H1 (cell line): ENCODE measurements at regions not wholly inside any gene's neighbourhood (a gene's known extent, or its start where the extent isn't known, plus 50 kb on each side); places are given as distances from the start of the nearest gene placed in this dataset.

Source experiments
- CTCF ChIA-PET: fragments of 300-600 bp; sonication (Branson Sonifier 250); formaldehyde crosslinking; loops from one replicate; lab custom pipeline; 2021; ENCODE audit not compliant: partially characterized antibody; lab: Charles Lee
- POLR2A ChIA-PET: fragments of 300-600 bp; sonication (Branson Sonifier 250); formaldehyde crosslinking; loops from one replicate; lab custom pipeline; 2021; ENCODE audit warnings: inconsistent platforms; ENCODE audit not compliant: partially characterized antibody; lab: Charles Lee
- DNase-seq, 2 experiments: peaks; one replicate each; pipeline versions ENCODE4 v3.0.0 to v3.0.0-alpha.2; 2010 to 2022; ENCODE audit warnings: low spot score in 2 of 2, low read depth in 1 of 2, mixed read lengths in 1 of 2
- FAIRE-seq: peaks from 2 replicates; lab custom pipeline; 2011; peaks lifted over from hg19 to GRCh38; lab: Jason Lieb, UNC
- H2AFZ ChIP-seq: 2 replicates; pipeline ENCODE4 v1.8.1; 2012; ENCODE audit warnings: low read length, inconsistent platforms
- H2AK5ac ChIP-seq: 2 replicates; pipeline ENCODE4 v1.6.1; 2013; ENCODE audit warnings: low read depth, low read length
- H2BK120ac ChIP-seq: replicated peaks from 2 replicates; pipeline ENCODE3; 2013; ENCODE audit warnings: low read depth, low read length, inconsistent platforms
- H2BK12ac ChIP-seq: 2 replicates; pipeline ENCODE4 v1.6.1; 2013; ENCODE audit warnings: low read depth, low read length
- H2BK15ac ChIP-seq: 2 replicates; pipeline ENCODE4 v1.6.1; 2013; ENCODE audit warnings: low read length
- H2BK20ac ChIP-seq: 2 replicates; pipeline ENCODE4 v1.6.1; 2013; ENCODE audit warnings: low read length
- H2BK5ac ChIP-seq: 2 replicates; pipeline ENCODE4 v1.6.1; 2013; ENCODE audit warnings: low read depth, low read length
- H3K14ac ChIP-seq: 2 replicates; pipeline ENCODE4 v1.6.1; 2013; ENCODE audit warnings: inconsistent platforms; ENCODE audit not compliant: insufficient read length
- H3K18ac ChIP-seq: 2 replicates; pipeline ENCODE4 v1.6.1; 2013; ENCODE audit warnings: low read length; ENCODE audit errors: extremely low read depth
- H3K23ac ChIP-seq: 2 replicates; pipeline ENCODE4 v1.6.1; 2013; ENCODE audit warnings: inconsistent platforms; ENCODE audit not compliant: insufficient read length
- H3K23me2 ChIP-seq: 2 replicates; pipeline ENCODE4 v1.6.1; 2013; ENCODE audit warnings: low read depth, low read length
- H3K27ac ChIP-seq: 2 replicates; pipeline ENCODE4 v1.6.1; 2011; ENCODE audit warnings: low read depth, low read length, inconsistent platforms
- H3K27me3 ChIP-seq, 4 experiments: replicated peaks in 1 of 4; 1 replicate in 1 of 4; 2 replicates in 3 of 4; pipeline versions ENCODE4 v1.6.1 to v1.8.1; 2011 to 2013; ENCODE audit warnings: low read length in 3 of 4, mild to moderate bottlenecking in 3 of 4, inconsistent platforms in 2 of 4, mixed read lengths in 2 of 4, moderate library complexity in 1 of 4; ENCODE audit not compliant: control insufficient read depth in 3 of 4, insufficient read depth in 3 of 4; ENCODE audit errors: extremely low read depth in 1 of 4
- H3K36me3 ChIP-seq, 4 experiments: 2 replicates each; pipeline versions ENCODE4 v1.6.1 to v1.8.1; 2011 to 2013; ENCODE audit warnings: mild to moderate bottlenecking in 4 of 4, low read length in 3 of 4, moderate library complexity in 2 of 4, control low read depth in 1 of 4, inconsistent platforms in 1 of 4; ENCODE audit not compliant: insufficient read depth in 4 of 4, control insufficient read depth in 2 of 4
- H3K4ac ChIP-seq: replicated peaks from 2 replicates; pipeline ENCODE3; 2013; ENCODE audit warnings: low read length, low read depth, mixed read lengths, inconsistent platforms; ENCODE audit not compliant: insufficient read length
- H3K4me1 ChIP-seq, 4 experiments: replicated peaks in 1 of 4; 1 replicate in 1 of 4; 2 replicates in 3 of 4; pipeline versions ENCODE4 v1.6.1 to v1.8.1; 2011 to 2013; ENCODE audit warnings: low read length in 3 of 4, inconsistent platforms in 2 of 4, mixed read lengths in 1 of 4; ENCODE audit not compliant: insufficient read depth in 4 of 4, control insufficient read depth in 3 of 4
- H3K4me2 ChIP-seq, 2 experiments: 2 replicates each; pipeline versions ENCODE4 v1.6.1 to v1.8.1; 2011 to 2013; ENCODE audit warnings: low read depth in 2 of 2, low read length in 2 of 2, control low read depth in 1 of 2, inconsistent platforms in 1 of 2, mild to moderate bottlenecking in 1 of 2; ENCODE audit not compliant: insufficient read depth in 1 of 2
- H3K4me3 ChIP-seq, 4 experiments: fragments of 200-600, 300-600 bp in 1 of 4; sonication (generic), shearing (Covaris generic), sonication (Bioruptor Twin) in 1 of 4; 2 replicates each; pipeline versions ENCODE4 v1.5.1 to v1.8.1; 2011 to 2016; ENCODE audit warnings: low read length in 4 of 4, low read depth in 3 of 4, control low read depth in 2 of 4, inconsistent platforms in 2 of 4, mild to moderate bottlenecking in 2 of 4, mixed read lengths in 1 of 4, moderate library complexity in 1 of 4; ENCODE audit not compliant: insufficient read depth in 2 of 4; ENCODE audit errors: extremely low read depth in 1 of 4
- H3K56ac ChIP-seq: replicated peaks from 2 replicates; pipeline ENCODE3; 2013; ENCODE audit warnings: low read depth, mild to moderate bottlenecking, mixed read lengths, low read length, inconsistent platforms; ENCODE audit not compliant: insufficient read length
- H3K79me1 ChIP-seq: 2 replicates; pipeline ENCODE4 v1.6.1; 2013; ENCODE audit warnings: low read depth, low read length, control low read depth
- H3K79me2 ChIP-seq, 2 experiments: 2 replicates each; pipeline versions ENCODE4 v1.6.1 to v1.8.1; 2012 to 2013; ENCODE audit warnings: low read length in 2 of 2, mild to moderate bottlenecking in 2 of 2, inconsistent platforms in 1 of 2; ENCODE audit not compliant: insufficient read depth in 2 of 2, control insufficient read depth in 1 of 2
- H3K9ac ChIP-seq, 4 experiments: replicated peaks in 1 of 4; 1 replicate in 1 of 4; 2 replicates in 3 of 4; pipeline versions ENCODE4 v1.6.1 to v1.8.1; 2011 to 2013; ENCODE audit warnings: low read depth in 3 of 4, low read length in 3 of 4, control low read depth in 2 of 4, mild to moderate bottlenecking in 2 of 4, moderate library complexity in 2 of 4, inconsistent platforms in 1 of 4; ENCODE audit errors: extremely low read depth in 1 of 4
- H3K9me3 ChIP-seq, 2 experiments: 2 replicates each; pipeline versions ENCODE4 v1.6.1 to v1.8.1; 2012 to 2013; ENCODE audit warnings: mild to moderate bottlenecking in 2 of 2, moderate library complexity in 2 of 2, control low read depth in 1 of 2, inconsistent platforms in 1 of 2, low read depth in 1 of 2, low read length in 1 of 2, mixed read lengths in 1 of 2; ENCODE audit not compliant: insufficient read depth in 2 of 2
- H4K20me1 ChIP-seq, 2 experiments: replicated peaks in 1 of 2; 2 replicates each; pipeline versions ENCODE3 to v1.8.1; 2011 to 2013; ENCODE audit warnings: inconsistent platforms in 2 of 2, low read length in 2 of 2, mild to moderate bottlenecking in 1 of 2; ENCODE audit not compliant: insufficient read depth in 2 of 2, control insufficient read depth in 1 of 2
- H4K5ac ChIP-seq: 2 replicates; pipeline ENCODE4 v1.6.1; 2013; ENCODE audit warnings: low read length, low read depth, mixed read lengths, inconsistent platforms; ENCODE audit not compliant: insufficient read length
- H4K8ac ChIP-seq: 2 replicates; pipeline ENCODE4 v1.8.0; 2013; ENCODE audit warnings: mild to moderate bottlenecking, moderate library complexity, low read length, inconsistent platforms; ENCODE audit not compliant: insufficient read depth; ENCODE audit errors: extremely low read depth
- H4K91ac ChIP-seq: replicated peaks from 2 replicates; pipeline ENCODE3; 2013; ENCODE audit warnings: low read length, mixed read lengths, inconsistent platforms; ENCODE audit not compliant: insufficient read length
- BACH1 ChIP-seq: IDR thresholded peaks from 2 replicates; pipeline ENCODE4 v1.6.1; 2012; ENCODE audit warnings: low read length, improper control_type of control experiment
- CBX8 ChIP-seq: fragments of 300-800, 300-1000 bp; sonication (generic); IDR thresholded peaks from 2 replicates; pipeline ENCODE4 v1.7.1; 2016; ENCODE audit warnings: low read depth, low read length, borderline replicate concordance
- CEBPB ChIP-seq: IDR thresholded peaks from 2 replicates; pipeline ENCODE4 v1.6.1; 2012; ENCODE audit warnings: low read depth, low read length
- CTBP2 ChIP-seq: IDR thresholded peaks from 2 replicates; pipeline ENCODE4 v1.7.0; 2011; ENCODE audit warnings: borderline replicate concordance, mild to moderate bottlenecking, moderate library complexity, mixed read lengths, low read length; ENCODE audit not compliant: insufficient read depth, insufficient read length
- GTF2F1 ChIP-seq: IDR thresholded peaks from 2 replicates; pipeline ENCODE4 v1.6.1; 2012; ENCODE audit warnings: low read depth, low read length, improper control_type of control experiment, borderline replicate concordance
- HDAC6 ChIP-seq: IDR thresholded peaks from one replicate; pipeline ENCODE4 v1.7.1; 2012; ENCODE audit warnings: low read depth, mild to moderate bottlenecking, inconsistent platforms, low read length, moderate library complexity
- JUND ChIP-seq: IDR thresholded peaks from 2 replicates; pipeline ENCODE4 v1.6.1; 2011; ENCODE audit warnings: mild to moderate bottlenecking, improper control_type of control experiment, low read length
- POLR2AphosphoS5 ChIP-seq: IDR thresholded peaks from 2 replicates; pipeline ENCODE4 v1.6.1; 2011; ENCODE audit warnings: low read depth, low read length
- RBBP5 ChIP-seq: IDR thresholded peaks from 2 replicates; pipeline ENCODE4 v1.7.1; 2012; ENCODE audit warnings: low read depth, mild to moderate bottlenecking, inconsistent platforms, low read length, moderate library complexity, borderline replicate concordance
- RXRA ChIP-seq: IDR thresholded peaks from 2 replicates; pipeline ENCODE4 v1.6.1; 2011; ENCODE audit warnings: low read depth, mild to moderate bottlenecking, low read length, moderate library complexity; ENCODE audit not compliant: insufficient read depth
- TCF12 ChIP-seq: IDR thresholded peaks from 2 replicates; pipeline ENCODE4 v1.6.1; 2011; ENCODE audit warnings: low read depth, mild to moderate bottlenecking, low read length
- WGBS, 2 experiments: shearing (Covaris generic) in 1 of 2; methylation state at CpG; one replicate each; pipeline versions ENCODE4 v1.1.6 to v1.1.7; 2013 to 2015; ENCODE audit warnings: low lambda C conversion rate in 2 of 2, mixed read lengths in 2 of 2, inconsistent platforms in 1 of 2, low coverage in 1 of 2, missing lambda C conversion rate in 1 of 2; ENCODE audit not compliant: insufficient replicate concordance in 2 of 2, insufficient coverage in 1 of 2, insufficient read length in 1 of 2; ENCODE audit errors: extremely low coverage in 1 of 2, missing lambda C conversion rate in 1 of 2; 5-methylcytosine and 5-hydroxymethylcytosine counted together
- TF ChIP-seq, protein P1 (sequence below): IDR thresholded peaks from 2 replicates; pipeline ENCODE4 v1.6.1; 2011; ENCODE audit warnings: low read depth, mild to moderate bottlenecking, low read length; ENCODE audit not compliant: insufficient read depth

DNA sequence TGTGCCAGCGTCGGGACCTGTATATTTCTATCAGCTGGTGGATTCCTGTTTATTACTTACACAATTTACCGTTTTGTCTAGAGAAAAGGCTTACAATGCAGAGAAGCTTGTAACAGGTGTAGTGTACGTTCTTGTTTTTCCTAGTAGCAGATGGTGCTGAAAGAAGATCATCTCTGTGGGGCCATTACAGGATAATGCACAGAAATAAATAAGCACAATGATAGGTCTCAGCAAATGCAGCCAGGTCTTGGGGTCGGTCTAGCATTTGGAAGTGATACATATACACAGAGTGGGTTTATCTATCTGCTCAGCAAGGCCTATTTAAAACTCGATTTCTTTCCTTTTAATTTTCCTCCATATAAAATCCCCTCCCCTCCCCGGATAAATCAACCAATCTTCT lies 180.9 kb upstream of the LCORL start (continued):
- no peak for TF ChIP-seq CTBP2

DNA sequence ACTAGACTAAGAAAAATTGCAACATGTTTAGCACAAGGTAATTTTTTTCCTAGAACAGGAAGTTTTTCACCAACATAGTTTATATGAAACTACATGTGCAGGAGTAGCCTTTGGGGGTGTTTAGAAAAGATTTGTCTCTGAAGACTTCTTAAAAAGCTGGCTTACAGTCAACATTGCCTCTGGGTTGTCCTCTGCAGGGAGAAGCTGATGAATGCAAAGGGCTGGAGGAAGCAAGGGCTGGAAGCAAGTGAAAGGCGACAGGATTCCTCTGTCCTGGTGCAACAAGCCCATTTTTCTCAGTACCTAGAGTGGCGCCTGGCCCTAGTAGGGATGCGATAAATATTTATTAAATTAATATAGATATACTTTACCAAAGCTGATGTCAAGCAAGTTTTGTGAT lies 180.3 kb upstream of the LCORL start:
- H3K36me3 ChIP-seq: no peaks in the 10 kb centered on the region
- 66% methylated on average over 3 of the region's 3 CpGs; no CpG with 5 or more reads in 1 of the 2 experiments for WGBS, 2 experiments
- no peak overlapping the region for H4K8ac ChIP-seq
- ChIA-PET POLR2A (no interaction called here), CTCF (no interaction called here)
- H3K56ac ChIP-seq: no peak overlapping the region
- H3K23me2 ChIP-seq: no peaks in the 10 kb centered on the region
- H3K23ac ChIP-seq: no peak overlapping the region
- TF ChIP-seq CEBPB (no peak), RXRA (no peak), CBX8 (no peak), BACH1 (no peak), RBBP5 (no peak), POLR2AphosphoS5 (no peak), TCF12 (no peak), JUND (no peak), GTF2F1 (no peak), HDAC6 (no peak)
- TF ChIP-seq, protein P1, sequence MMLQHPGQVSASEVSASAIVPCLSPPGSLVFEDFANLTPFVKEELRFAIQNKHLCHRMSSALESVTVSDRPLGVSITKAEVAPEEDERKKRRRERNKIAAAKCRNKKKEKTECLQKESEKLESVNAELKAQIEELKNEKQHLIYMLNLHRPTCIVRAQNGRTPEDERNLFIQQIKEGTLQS: no peak
- H3K27me3 ChIP-seq: no peaks in the 10 kb centered on the region
- H2BK12ac ChIP-seq: no peak overlapping the region
- H3K4me3 ChIP-seq: no peak overlapping the region
- H3K4me2 ChIP-seq: no peak overlapping the region
- no peaks in the 10 kb centered on the region for H3K4me1 ChIP-seq
- H3K79me1 ChIP-seq: no peaks in the 10 kb centered on the region
- no peak for DNase-seq
- no peak overlapping the region for H2BK5ac ChIP-seq
- FAIRE-seq: no peak
- H2BK20ac ChIP-seq: no peak overlapping the region
- H2AK5ac ChIP-seq: no peak overlapping the region
- H3K18ac ChIP-seq: no peak overlapping the region
- peaks cover 58 to 70% of the 10 kb centered on the region in 2 experiments for H3K9me3 ChIP-seq
- H2BK15ac ChIP-seq: no peak overlapping the region
- H3K79me2 ChIP-seq: no peaks in the 10 kb centered on the region
- no peak overlapping the region for H2BK120ac ChIP-seq
- H4K5ac ChIP-seq: no peak overlapping the region
- no peaks in the 10 kb centered on the region for H4K20me1 ChIP-seq
- H3K4ac ChIP-seq: no peak overlapping the region
- H3K9ac ChIP-seq: no peak overlapping the region
- H2AFZ ChIP-seq: no peak overlapping the region
- no peak overlapping the region for H3K27ac ChIP-seq
- no peak overlapping the region for H3K14ac ChIP-seq
- H4K91ac ChIP-seq: no peak overlapping the region
